ENCODE measurements at regions not wholly inside any gene's neighbourhood (a gene's known extent, or its start where the extent isn't known, plus 50 kb on each side); places are given as distances from the start of the nearest gene placed in this dataset.
A peak's percentile ranks its signal among the peaks of the same experiment; 100 is the strongest.
"Not testable (repeated sequence)": the region's sequence is repeated elsewhere in the genome, so short reads cannot be mapped to it uniquely, and the experiment has no call there.

DNA sequence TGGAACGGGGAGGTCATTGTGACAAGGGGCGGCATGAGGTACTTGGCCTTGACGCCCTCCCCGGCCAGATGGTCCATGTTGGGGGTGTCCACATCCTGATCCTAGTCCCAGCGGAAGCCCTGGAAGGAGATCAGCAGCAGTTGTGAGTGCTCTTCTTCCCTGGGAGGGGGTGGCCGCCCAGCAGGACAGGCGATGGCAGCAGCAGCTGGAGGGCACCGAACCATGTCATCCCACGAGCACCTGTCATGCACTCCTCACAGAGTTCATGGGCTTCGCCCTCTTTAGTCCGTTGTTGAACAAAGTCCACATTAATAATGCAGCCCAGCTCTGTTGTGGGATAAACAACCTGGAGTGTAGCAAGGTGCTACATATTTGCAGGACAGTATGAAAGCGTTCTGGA is 130.7 kb downstream of the UNC93B1 start:
- not testable (repeated sequence) for DNase-seq (ENCODE audit: low read depth)

GRCh38 chr11:67871168-67871567 is 132.7 kb downstream of the UNC93B1 start:
- DNase-seq (ENCODE audit: low read depth), result not testable (repeated sequence)

- DNase-seq (ENCODE audit: low read depth), result not testable (repeated sequence)
These were observed 141.0 kb downstream of the UNC93B1 start for GRCh38 chr11:67862896-67863295.

DNA sequence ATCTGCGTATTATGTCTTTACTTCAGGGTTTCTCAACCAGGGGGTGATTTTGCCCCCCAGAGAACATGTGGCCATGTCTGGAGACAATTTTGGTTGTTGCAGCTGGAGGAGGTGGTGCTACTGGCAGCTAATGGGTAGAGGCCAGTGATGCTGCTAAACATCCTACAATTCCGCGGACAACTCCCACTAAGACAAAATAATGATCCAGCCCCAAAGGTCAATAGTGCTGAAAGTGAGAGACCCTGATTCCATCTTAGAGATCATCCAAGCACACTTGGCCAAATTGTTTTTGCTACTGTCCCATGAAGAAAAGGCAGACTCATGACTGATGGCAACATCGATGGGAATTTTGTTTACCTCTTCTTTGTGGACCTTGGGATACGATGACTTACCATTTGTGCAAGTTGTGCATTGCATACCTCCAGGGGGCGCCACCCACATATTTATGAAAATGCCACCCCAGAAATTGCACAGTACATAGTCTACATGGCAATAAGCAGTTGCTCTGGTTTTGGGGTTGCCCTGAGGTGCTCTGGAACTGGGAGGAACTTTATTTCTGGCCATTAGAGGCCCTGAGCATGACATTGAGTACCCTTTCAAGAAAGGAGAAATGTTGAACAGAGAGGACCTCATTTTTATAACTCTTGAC is 144.3 kb downstream of the UNC93B1 start:
- DNase-seq (ENCODE audit: low read depth), result peak; percentile 40

- DNase-seq (ENCODE audit: low read depth), result not testable (repeated sequence)
These were observed 153.2 kb downstream of the UNC93B1 start for GRCh38 chr11:67850747-67851146.

DNA sequence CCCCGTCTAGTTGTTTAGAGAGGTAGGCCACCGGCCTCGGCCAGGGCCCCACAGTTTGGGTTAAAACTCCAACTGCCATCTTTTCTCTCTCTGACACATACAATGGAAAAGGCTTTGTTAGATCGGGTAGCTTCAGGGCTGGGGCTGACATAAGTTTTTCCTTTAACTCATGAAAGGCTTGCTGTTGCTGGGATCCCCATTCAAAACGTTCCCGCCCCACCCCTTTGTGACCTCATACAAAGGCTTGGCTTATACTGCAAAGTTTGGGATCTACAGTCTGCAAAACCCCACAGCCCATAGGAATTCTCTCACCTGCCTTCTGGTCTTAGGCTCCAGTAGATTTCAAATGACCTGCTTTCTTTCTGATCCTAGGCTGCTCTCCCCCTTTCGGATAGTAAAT is 154.1 kb downstream of the UNC93B1 start:
- not testable (repeated sequence) for DNase-seq (ENCODE audit: low read depth)

- not testable (repeated sequence) for DNase-seq (ENCODE audit: low read depth)
These were observed 155.7 kb downstream of the UNC93B1 start for GRCh38 chr11:67847896-67848875.

DNA sequence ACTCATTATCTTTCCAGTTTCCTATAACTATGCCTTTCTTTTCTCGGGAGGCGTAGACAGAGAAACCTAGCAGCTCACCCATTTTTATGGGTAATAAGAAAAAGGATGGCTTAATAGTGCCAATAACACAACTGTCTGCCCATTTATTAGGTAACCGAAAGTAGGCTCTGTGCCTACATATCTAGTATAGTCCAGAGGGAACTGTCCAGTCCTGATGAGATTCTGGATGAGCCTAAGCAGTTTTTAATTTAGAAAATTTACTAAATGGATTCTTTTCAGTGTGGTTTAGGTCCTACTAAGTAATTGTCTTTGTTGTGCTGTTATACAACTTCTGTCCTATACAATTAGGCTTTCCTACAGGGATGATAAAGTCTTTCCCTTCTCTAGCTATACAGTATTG is 157.6 kb downstream of the UNC93B1 start:
- not testable (repeated sequence) for DNase-seq (ENCODE audit: low read depth)

DNA sequence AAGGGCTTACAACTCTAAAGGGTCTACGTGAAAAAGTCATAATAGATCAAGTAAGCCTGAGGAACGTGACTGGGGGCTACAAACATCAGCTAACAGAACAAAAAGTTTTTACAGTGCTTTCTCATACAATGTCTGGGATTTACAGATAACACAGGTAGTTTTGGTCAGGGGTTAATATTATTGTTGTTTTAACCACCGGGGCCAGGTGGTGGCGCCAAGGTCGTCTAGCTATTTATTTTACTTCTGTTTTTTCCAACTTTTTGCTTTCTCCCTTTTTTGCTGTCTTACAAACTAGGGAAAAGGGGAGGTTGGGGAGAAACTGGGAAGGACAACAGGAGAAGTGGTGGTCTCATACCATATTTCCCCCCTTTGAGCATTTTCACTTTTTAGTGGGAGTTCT is 158.6 kb downstream of the UNC93B1 start:
- DNase-seq (ENCODE audit: low read depth), result not testable (repeated sequence)

GRCh38 chr11:67840599-67840998 is 163.3 kb downstream of the UNC93B1 start:
- DNase-seq (ENCODE audit: low read depth), result not testable (repeated sequence)

DNA sequence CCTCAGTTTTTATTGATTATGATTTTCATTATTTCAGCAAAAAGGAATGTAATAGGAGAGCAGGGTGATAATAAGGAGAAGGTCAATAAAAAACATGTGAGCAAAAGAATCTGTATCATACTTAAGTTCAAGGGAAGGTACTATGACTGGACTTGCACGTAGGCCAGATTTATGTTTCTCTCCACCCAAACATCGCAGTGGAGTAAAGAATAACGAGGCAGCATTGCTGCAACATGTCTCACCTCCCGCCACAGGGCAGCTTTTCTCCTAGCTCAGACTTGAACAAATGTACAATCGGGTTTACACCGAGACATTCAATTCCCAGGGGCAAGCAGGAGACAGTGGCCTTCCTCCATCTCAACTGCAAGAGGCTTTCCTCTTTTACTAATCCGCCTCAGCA is 155.7 kb upstream of the ALDH3B2 start:
- DNase-seq (ENCODE audit: low read depth), result not testable (repeated sequence)

- not testable (repeated sequence) for DNase-seq (ENCODE audit: low read depth)
These were observed 152.5 kb upstream of the ALDH3B2 start for GRCh38 chr11:67826951-67827296.

GRCh38 chr11:67826028-67826950 is 151.9 kb upstream of the ALDH3B2 start:
- DNase-seq (ENCODE audit: low read depth), result peak; percentile 13

DNA sequence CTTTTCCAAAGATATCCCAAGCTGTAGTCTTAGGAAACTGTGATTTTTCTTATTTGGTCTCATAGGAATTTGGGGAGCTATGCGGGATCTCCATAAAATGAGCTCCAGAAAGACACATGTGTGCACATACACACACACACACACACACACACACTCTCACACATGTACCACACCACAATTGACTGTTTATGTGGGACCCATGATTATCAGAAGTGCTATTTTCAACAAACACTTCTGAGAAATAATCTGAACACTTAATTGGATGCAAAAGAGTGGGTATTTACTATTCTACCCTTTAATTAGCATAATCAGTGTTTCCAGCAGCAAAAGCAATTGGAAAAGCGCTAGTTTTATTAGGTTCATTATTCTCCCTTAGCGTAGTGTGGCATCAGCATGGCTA is 150.4 kb upstream of the ALDH3B2 start:
- not testable (repeated sequence) for DNase-seq (ENCODE audit: low read depth)

- DNase-seq (ENCODE audit: low read depth), result no peak
These were observed 145.7 kb upstream of the ALDH3B2 start for GRCh38 chr11:67820081-67820480.

- DNase-seq (ENCODE audit: low read depth), result not testable (repeated sequence)
These were observed 143.1 kb upstream of the ALDH3B2 start for GRCh38 chr11:67817558-67817957.

DNA sequence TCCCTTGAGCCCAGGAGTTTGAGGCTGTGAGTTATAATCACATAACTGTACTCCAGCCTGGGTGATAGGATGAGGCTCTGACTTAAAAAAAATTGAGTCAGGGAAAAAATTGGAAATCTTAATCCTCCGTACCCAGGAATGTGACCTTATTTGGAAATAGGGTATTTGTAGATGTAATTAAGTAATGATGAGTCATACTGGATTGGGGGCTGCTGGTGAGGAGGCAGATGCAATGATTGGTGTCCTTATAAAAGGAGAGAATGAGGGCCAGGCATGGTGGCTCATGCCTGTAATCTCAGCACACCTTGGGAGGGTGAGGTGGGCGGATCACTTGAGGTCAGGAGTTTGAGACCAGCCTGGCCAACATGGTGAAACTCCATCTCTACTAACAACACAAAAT is 134.9 kb upstream of the ALDH3B2 start:
- not testable (repeated sequence) for DNase-seq (ENCODE audit: low read depth)

GRCh38 chr11:67807896-67808295 is 133.5 kb upstream of the ALDH3B2 start:
- not testable (repeated sequence) for DNase-seq (ENCODE audit: low read depth)

DNA sequence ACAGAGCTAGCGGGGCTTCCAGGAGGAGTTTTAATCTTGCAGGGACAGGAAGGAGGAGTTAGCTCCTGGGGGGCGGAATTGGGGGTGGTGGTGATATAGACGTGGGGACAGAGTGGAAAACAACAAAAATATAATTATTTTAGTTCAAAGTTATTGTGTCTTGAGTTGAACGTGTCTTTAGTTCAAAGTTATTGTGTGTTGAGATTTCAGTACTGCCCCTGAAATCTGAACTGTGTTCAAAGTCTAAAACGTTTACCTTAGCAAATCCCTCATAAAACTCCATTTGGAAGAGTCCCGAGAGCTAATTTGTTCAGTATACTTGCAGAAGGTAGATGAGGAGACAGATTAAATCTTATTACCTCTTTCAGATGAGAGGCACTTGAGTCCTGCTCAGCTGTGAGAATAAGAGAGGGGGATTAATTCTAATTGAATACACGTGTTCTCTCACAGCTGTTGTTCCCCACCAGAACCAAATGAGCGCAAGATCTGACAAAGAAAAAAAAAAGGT is 132.4 kb upstream of the ALDH3B2 start:
- not testable (repeated sequence) for DNase-seq (ENCODE audit: low read depth)

DNA sequence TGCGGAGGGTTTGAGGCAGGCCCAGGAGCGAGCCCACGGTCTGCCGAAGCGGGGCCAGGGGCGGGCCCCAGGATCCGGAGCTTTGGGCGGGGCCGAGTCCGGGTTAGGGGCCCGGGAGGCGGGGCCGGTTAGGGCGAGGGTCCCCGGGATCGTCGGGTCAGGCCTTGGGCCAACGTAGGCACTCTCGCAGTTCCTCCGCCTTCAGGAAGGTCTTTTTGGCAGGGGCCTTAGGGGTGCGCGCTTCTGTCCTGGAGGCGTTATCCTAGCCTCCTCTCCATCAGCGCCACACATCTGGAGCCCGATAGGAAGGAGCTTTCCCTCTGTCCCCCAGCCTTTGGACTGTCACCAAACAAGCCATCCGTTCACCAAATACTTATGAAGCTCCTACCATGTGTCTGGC is 131.8 kb upstream of the ALDH3B2 start:
- DNase-seq (ENCODE audit: low read depth), result not testable (repeated sequence)

- peak; percentile 92 for DNase-seq (ENCODE audit: low read depth)
These were observed 131.1 kb upstream of the ALDH3B2 start for GRCh38 chr11:67805253-67806126.
